ENCODE measurements at regions not wholly inside any gene's neighbourhood (a gene's known extent, or its start where the extent isn't known, plus 50 kb on each side); places are given as distances from the start of the nearest gene placed in this dataset.
"Not testable (repeated sequence)": the region's sequence is repeated elsewhere in the genome, so short reads cannot be mapped to it uniquely, and the experiment has no call there.

- TF ChIP-seq CTCF (IDR thresholded peaks at IDR 0.05; ENCODE audit: low read depth, low read length); POLR2A (IDR thresholded peaks at IDR 0.05; ENCODE audit: extremely low read depth, insufficient read length); MAX (IDR thresholded peaks at IDR 0.05; ENCODE audit: low read depth, low read length); MYC (IDR thresholded peaks at IDR 0.05; ENCODE audit: low read depth, low read length): not testable (repeated sequence)
Observed at GRCh38 chr2:87629491-87630458, 118.1 kb upstream of the PLGLB2 start.
